Adrenal gland (tissue), 9 donors: ENCODE measurements at regions not wholly inside any gene's neighbourhood (a gene's known extent, or its start where the extent isn't known, plus 50 kb on each side); places are given as distances from the start of the nearest gene placed in this dataset.

Experiments
- DNase-seq, 7 donors: peaks; one replicate each; pipeline ENCODE4 v3.0.0-alpha.2; 2019 to 2020
- H3K27ac ChIP-seq, 5 donors: fragments of 200-600 bp; sonication (generic) in 4 of 5; 1 replicate in 3 of 5; 2 replicates in 2 of 5; pipeline versions ENCODE4 v1.5.1 to v1.8.0; 2016 to 2020; ENCODE audit warnings: mild to moderate bottlenecking in 1 of 5
- H3K27me3 ChIP-seq: fragments of 200-600 bp; 2 replicates; pipeline ENCODE4 v1.8.0; 2021
- H3K36me3 ChIP-seq, 2 donors: fragments of 200-600 bp; replicated peaks in 1 of 2; 1 replicate in 1 of 2; 2 replicates in 1 of 2; pipeline versions ENCODE4 v1.5.1 to v1.8.0; 2018 to 2022
- H3K4me1 ChIP-seq, 2 donors: fragments of 200-600 bp; replicated peaks in 1 of 2; 1 replicate in 1 of 2; 2 replicates in 1 of 2; pipeline versions ENCODE4 v1.5.1 to v1.8.0; 2018 to 2021
- H3K4me3 ChIP-seq, 4 donors: fragments of 200-600 bp; sonication (generic) in 3 of 4; one replicate each; pipeline ENCODE4 v1.5.1; 2016 to 2018
- H3K9me3 ChIP-seq, 3 donors: fragments of 200-600 bp; sonication (generic) in 1 of 3; replicated peaks in 1 of 3; 1 replicate in 2 of 3; 2 replicates in 1 of 3; pipeline versions ENCODE4 v1.5.1 to v1.8.0; 2016 to 2021
- CTCF ChIP-seq, 6 experiments: fragments of 450-650 bp in 4 of 6; fragments of 200-600 bp in 2 of 6; sonication (generic) in 1 of 6; IDR thresholded peaks; 1 replicate in 5 of 6; 2 replicates in 1 of 6; pipeline versions ENCODE4 v1.5.1 to v1.8.0; 2016 to 2021; ENCODE audit warnings: antibody characterized with exemption in 6 of 6, mild to moderate bottlenecking in 2 of 6, moderate library complexity in 1 of 6
- POLR2A ChIP-seq, 2 donors: fragments of 450-650 bp; IDR thresholded peaks; one replicate each; pipeline ENCODE4 v1.6.1; 2017; ENCODE audit warnings: antibody characterized with exemption in 2 of 2, mild to moderate bottlenecking in 2 of 2, moderate library complexity in 1 of 2
- WGBS, 4 donors: extraction: QIAGEN DNeasy Blood & Tissue Kit in 2 of 4; methylation state at CpG; one replicate each; pipeline versions ENCODE4 v1.1.5 to v1.1.7; 2013 to 2017; 5-methylcytosine and 5-hydroxymethylcytosine counted together
- intact Hi-C, 2 donors: fragments of 100-400 bp; cut with DNase I; formaldehyde crosslinking; loops; one replicate each; pipeline versions ENCODE4 v1.14.1 to v1.15.0; 2022 to 2023
- donor health status: healthy with polysubstance abuse.
- donor health status: Bipolar disorder and iron deficiency.
- donor health status: DM: yes; HTN: yes; CAD: no.
- donor health status: DM: no; HTN: no; CAD: no.
- donor health status: DM: no; HTN: no; CAD: no.

- no peak overlapping the region for H3K4me3 ChIP-seq
- H3K36me3 ChIP-seq: no peaks in the 10 kb centered on the region
- no peaks in the 10 kb centered on the region for H3K27me3 ChIP-seq
- no peaks in the 10 kb centered on the region for H3K4me1 ChIP-seq
- DNase-seq: peak in 2 of 7 donors; percentile 4 to 22
- intact Hi-C loops: no loop called here
- WGBS, 4 donors: 33 to 43% (median 38%) methylated on average over 13 of the region's 13 CpGs
- H3K27ac ChIP-seq: no peak overlapping the region
- no peaks in the 10 kb centered on the region for H3K9me3 ChIP-seq
- TF ChIP-seq POLR2A (IDR thresholded peaks at IDR 0.05): no peak
- no peak for TF ChIP-seq CTCF (IDR thresholded peaks at IDR 0.05)
Observed at GRCh38 chr7:153061910-153062528, 302.5 kb downstream of the ACTR3B start.

- no peak overlapping the region for H3K27ac ChIP-seq
- no peaks in the 10 kb centered on the region for H3K36me3 ChIP-seq
- no peak overlapping the region for H3K4me3 ChIP-seq
- no peak for DNase-seq
- 2 to 8% (median 8%) methylated on average over 1 of the region's 1 CpG for WGBS, 4 donors
- no peaks in the 10 kb centered on the region for H3K27me3 ChIP-seq
- no peaks in the 10 kb centered on the region for H3K4me1 ChIP-seq
- intact Hi-C loops: no loop called here
- TF ChIP-seq POLR2A (IDR thresholded peaks at IDR 0.05): no peak
- TF ChIP-seq CTCF (IDR thresholded peaks at IDR 0.05): no peak
- no peaks in the 10 kb centered on the region for H3K9me3 ChIP-seq
Observed at GRCh38 chr7:153065051-153065450, 305.5 kb downstream of the ACTR3B start.

- TF ChIP-seq CTCF (IDR thresholded peaks at IDR 0.05) (no peak), POLR2A (IDR thresholded peaks at IDR 0.05) (no peak)
- Histone ChIP-seq H3K9me3 (no peaks in the 10 kb centered on the region), H3K27ac (no peak overlapping the region), H3K27me3 (no peaks in the 10 kb centered on the region), H3K4me1 (no peaks in the 10 kb centered on the region), H3K4me3 (no peak overlapping the region), H3K36me3 (no peaks in the 10 kb centered on the region)
- no peak for DNase-seq
- intact Hi-C loops: no loop called here
- WGBS, 4 donors: 63 to 80% (median 75%) methylated on average over 5 of the region's 5 CpGs
Observed at GRCh38 chr7:153066711-153067110, 307.2 kb downstream of the ACTR3B start.

GRCh38 chr7:153070141-153070540 is 310.6 kb downstream of the ACTR3B start:
- Histone ChIP-seq H3K36me3 (no peaks in the 10 kb centered on the region), H3K27me3 (no peaks in the 10 kb centered on the region), H3K4me1 (no peaks in the 10 kb centered on the region), H3K27ac (no peak overlapping the region), H3K9me3 (no peaks in the 10 kb centered on the region), H3K4me3 (no peak overlapping the region)
- intact Hi-C loops: no loop called here
- TF ChIP-seq CTCF (IDR thresholded peaks at IDR 0.05) (no peak), POLR2A (IDR thresholded peaks at IDR 0.05) (no peak)
- no peak for DNase-seq
